Stimulated activated memory B cell treated with anti-CD40 and anti-IgM and Interleukin-4, amounts not matched to agents 10 μg/mL and 1 μg/mL and 100 μg/mL, for 72 hours (primary cell): ENCODE measurements at regions not wholly inside any gene's neighbourhood (a gene's known extent, or its start where the extent isn't known, plus 50 kb on each side); places are given as distances from the start of the nearest gene placed in this dataset.
"Not testable (repeated sequence)": the region's sequence is repeated elsewhere in the genome, so short reads cannot be mapped to it uniquely, and the experiment has no call there.

ENCODE experiments used
- ATAC-seq: fragments of 150-1000 bp; cut with Tn5 transposase; 2 replicates; pipeline ENCODE4 v1.10.0; 2021
- H3K27ac Mint-ChIP-seq: one replicate; pipeline ENCODE4 v1.8.0; 2022; ENCODE audit warnings: mild to moderate bottlenecking, mixed read lengths
- H3K27me3 Mint-ChIP-seq: one replicate; pipeline ENCODE4 v1.8.0; 2022; ENCODE audit warnings: mixed read lengths
- H3K36me3 Mint-ChIP-seq: one replicate; pipeline ENCODE4 v1.8.0; 2022; ENCODE audit warnings: mixed read lengths
- H3K4me1 Mint-ChIP-seq: one replicate; pipeline ENCODE4 v1.8.0; 2022; ENCODE audit warnings: mixed read lengths
- H3K4me3 Mint-ChIP-seq: one replicate; pipeline ENCODE4 v1.8.0; 2022; ENCODE audit warnings: mild to moderate bottlenecking, moderate library complexity, mixed read lengths
- H3K9me3 Mint-ChIP-seq: one replicate; pipeline ENCODE4 v1.8.0; 2022; ENCODE audit warnings: mixed read lengths

DNA sequence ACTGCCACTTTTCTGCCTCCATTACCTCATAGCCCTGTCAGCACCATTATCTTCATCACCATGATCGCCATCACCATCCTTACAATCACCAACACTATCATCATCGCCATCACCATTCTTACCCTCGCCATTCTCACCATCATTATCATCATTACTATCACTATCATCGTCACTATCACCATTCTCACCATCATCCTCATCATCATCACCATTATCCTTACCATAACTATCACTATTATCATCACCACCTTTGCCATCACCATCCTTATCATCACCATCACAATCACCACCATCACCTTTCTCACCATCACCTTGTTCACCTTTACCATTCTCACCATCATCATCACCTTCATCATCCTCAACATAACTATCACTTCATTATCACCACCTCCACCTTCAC, 377.3 kb upstream of the ZNF337 start:
- not testable (repeated sequence) for ATAC-seq, H3K27ac Mint-ChIP-seq, H3K9me3 Mint-ChIP-seq, H3K27me3 Mint-ChIP-seq, H3K4me3 Mint-ChIP-seq, H3K4me1 Mint-ChIP-seq, H3K36me3 Mint-ChIP-seq

DNA sequence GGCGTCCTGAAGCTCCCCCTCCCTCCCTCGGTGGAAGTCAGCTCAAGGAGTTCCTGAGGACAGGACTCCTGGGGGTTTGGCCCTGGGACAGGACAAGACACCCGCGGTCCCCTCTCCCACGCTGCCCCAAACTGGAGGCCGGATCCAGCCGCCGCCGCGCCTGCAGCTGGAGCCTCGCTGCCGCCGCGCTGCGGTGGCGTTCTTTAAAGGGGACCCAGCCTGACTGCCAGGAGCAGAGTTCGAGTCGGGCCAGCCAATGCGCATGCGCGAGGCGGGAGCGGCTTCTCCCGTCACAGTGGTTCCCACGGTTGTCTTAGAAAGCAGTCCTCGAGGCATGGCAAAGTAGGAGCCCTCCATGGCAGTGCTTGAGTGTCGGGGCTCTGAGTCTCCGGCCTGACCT, 362.7 kb upstream of the ZNF337 start:
- not testable (repeated sequence) for H3K36me3 Mint-ChIP-seq, ATAC-seq, H3K27me3 Mint-ChIP-seq

DNA sequence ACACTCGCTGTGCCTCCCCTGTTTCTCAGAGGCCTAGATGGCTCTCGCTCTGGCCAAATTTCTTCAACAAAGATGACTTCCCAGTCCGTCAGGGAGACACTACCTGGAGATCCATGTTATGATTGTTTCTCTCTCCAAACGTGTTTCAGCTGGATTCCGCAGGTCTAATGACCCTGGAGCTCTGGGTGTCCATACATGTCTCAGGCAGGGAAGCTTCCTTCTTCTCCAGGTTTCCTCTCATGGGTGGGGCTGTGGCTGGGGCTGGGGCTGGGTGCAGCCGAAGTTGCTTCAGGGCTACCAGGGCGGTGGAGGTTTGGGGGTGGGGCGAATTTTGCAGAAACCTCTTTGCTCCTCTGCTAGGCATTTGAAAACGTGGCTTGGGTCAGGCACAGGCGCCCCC, 361.8 kb upstream of the ZNF337 start:
- H3K9me3 Mint-ChIP-seq, H3K4me1 Mint-ChIP-seq, H3K36me3 Mint-ChIP-seq, H3K4me3 Mint-ChIP-seq, ATAC-seq, H3K27ac Mint-ChIP-seq, H3K27me3 Mint-ChIP-seq: not testable (repeated sequence)

More for the DNA sequence above, 362.7 kb upstream of the ZNF337 start:
- not testable (repeated sequence) for H3K9me3 Mint-ChIP-seq, H3K27ac Mint-ChIP-seq, H3K4me3 Mint-ChIP-seq, H3K4me1 Mint-ChIP-seq

DNA sequence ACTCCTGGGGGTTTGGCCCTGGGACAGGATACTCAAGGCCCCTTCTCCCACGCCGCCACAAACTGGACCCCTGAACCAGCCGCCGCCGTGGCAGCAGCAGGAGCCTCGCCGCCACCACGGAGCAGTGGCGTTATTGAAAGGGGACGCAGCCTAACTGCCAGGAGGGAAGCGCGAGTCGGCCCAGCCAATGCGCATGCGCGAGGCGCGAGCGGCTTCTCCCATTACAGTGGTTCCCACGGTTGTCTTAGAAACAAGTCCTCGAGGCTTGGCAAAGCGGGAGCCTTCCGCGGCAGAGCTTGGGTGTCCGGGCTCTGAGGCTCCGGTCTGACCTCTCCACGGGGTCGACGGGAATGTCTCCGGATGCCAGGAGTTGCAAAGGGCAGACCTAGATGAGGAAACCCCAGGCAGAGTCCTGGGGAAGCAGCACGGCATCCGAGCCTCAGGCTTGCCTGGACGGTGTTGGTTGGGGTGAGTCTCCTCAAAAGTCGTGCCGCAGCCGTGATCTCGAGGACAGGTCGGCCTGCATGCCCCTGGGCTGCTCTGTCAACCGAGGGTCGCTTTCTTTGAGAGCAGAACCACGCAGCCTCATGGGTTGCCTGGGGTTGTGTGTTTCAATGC, 360.6 kb upstream of the ZNF337 start:
- ATAC-seq, H3K9me3 Mint-ChIP-seq, H3K27ac Mint-ChIP-seq, H3K4me3 Mint-ChIP-seq, H3K4me1 Mint-ChIP-seq, H3K27me3 Mint-ChIP-seq, H3K36me3 Mint-ChIP-seq: not testable (repeated sequence)

DNA sequence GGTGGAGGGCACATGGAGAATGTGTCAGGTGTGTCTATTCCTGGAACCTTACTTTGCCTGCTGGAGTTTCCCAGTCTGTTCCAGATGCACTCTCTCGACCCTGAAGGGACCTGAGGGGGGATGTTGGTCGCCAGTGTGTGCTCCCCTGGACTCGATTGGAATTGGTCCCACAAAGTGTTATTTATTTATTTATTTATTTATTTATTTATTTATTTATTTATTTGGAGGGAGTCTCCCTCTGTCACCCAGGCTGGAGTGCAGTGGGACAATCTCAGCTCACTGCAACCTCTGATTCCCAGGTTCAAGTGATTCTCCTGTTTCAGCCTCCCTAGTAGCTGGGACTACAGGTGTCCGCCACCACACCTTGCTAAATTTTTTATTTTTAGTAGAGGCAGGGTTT, 329.1 kb upstream of the ZNF337 start:
- not testable (repeated sequence) for H3K9me3 Mint-ChIP-seq, H3K4me1 Mint-ChIP-seq, H3K36me3 Mint-ChIP-seq, H3K27ac Mint-ChIP-seq, H3K4me3 Mint-ChIP-seq, H3K27me3 Mint-ChIP-seq, ATAC-seq

DNA sequence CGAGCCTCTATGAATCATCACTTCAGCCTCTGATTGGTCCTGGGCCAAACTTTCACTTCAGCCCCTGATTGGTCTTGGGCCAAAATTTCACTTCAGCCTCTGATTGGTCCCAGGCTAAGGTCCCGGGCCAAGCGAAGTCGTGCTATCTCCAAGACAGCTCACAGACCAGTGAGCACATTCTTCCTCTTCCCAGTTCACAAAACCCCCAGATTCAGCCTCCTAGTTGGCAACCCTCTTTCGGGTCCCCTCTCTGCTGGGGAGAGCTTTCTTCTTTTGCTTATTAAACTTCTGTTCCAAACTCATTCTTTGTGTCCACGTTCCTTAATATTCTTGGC, 314.3 kb upstream of the ZNF337 start:
- H3K36me3 Mint-ChIP-seq, ATAC-seq, H3K9me3 Mint-ChIP-seq, H3K27me3 Mint-ChIP-seq: not testable (repeated sequence)
- peak overlapping the region; percentile 96 for H3K4me3 Mint-ChIP-seq
- peak overlapping the region; percentile 95 for H3K27ac Mint-ChIP-seq
- peaks cover 11% of the 10 kb centered on the region for H3K4me1 Mint-ChIP-seq

DNA sequence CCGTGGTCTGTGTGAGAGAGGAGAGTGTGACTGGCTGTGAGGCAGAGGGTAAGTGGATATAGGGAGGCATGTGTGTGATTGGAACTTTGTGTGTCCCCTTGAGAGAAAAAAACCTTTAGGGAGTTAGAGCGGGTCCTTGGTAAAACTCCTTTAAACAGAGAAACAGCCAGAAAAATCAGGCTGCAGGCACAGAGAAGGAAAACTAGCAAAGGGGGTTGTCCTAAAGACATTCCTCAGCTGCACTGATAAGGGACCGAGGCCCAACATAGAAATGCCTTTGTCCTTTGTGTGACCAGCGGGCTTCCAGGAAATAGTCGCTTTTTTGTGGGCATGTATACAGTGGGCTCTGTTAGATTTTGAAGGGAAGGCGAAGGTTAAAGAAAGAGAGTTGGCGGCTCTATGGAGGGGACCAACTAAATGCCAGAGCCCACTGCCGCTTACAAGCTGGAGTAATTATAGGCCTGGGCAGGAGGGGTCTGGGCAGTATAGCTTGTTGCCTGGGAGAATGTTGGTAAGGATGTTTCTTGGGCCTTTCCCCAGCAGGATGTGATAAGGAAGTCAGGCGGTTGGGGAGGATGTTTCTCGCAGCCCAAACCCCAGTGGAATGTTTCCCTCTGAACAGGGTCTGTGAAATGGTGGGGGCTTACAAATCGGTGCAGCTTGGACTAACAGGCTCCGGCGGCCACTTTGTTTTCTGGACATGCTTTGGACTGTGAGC, 313.7 kb upstream of the ZNF337 start:
- not testable (repeated sequence) for H3K9me3 Mint-ChIP-seq, H3K27me3 Mint-ChIP-seq, ATAC-seq, H3K36me3 Mint-ChIP-seq
- Mint-ChIP-seq H3K27ac (peak overlapping the region; percentile 95), H3K4me1 (peaks cover 11% of the 10 kb centered on the region), H3K4me3 (peak overlapping the region; percentile 96)

DNA sequence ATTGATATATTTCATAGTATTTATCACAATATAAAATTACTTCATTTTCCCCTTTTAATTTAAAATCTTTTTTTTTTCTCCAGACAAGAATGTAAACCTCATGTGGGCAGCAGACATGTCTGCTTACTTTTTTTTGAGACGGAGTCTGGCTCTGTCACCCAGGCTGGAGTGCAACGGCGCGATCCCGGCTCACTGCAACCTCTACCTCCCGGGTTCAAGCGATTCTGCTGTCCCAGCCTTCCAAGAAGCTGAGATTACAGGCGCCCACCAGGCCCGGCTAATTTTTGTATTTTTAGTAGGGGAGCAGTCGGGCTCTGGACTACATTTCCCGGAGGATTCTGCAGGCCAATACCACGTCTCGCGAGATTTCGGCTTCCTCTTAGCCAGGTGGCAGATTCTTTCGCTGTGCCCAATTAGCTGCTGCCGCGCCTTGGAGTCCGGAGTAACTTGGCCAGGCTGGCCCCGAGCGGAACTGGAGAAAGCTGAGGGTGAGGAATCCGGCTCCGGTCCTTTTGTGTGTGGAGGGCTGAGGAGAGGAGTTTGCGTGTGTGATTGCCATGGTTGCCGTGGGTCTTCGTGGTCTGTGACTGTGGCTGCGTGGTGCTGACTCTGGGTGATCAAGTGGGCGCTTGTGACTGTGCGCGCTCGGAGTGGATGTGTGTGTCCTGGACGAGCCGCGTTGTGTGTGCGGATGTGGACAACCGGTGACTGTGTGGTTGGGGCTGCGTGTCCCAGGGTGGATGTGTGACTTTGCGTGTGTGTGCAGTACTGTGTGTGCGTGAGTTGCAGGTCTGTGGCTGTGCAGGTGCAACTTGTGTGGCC, 313.0 kb upstream of the ZNF337 start:
- H3K36me3 Mint-ChIP-seq, H3K9me3 Mint-ChIP-seq, H3K27me3 Mint-ChIP-seq, ATAC-seq: not testable (repeated sequence)
- H3K4me3 Mint-ChIP-seq: peak overlapping the region; percentile 96
- peaks cover 11% of the 10 kb centered on the region for H3K4me1 Mint-ChIP-seq
- peak overlapping the region; percentile 95 for H3K27ac Mint-ChIP-seq

DNA sequence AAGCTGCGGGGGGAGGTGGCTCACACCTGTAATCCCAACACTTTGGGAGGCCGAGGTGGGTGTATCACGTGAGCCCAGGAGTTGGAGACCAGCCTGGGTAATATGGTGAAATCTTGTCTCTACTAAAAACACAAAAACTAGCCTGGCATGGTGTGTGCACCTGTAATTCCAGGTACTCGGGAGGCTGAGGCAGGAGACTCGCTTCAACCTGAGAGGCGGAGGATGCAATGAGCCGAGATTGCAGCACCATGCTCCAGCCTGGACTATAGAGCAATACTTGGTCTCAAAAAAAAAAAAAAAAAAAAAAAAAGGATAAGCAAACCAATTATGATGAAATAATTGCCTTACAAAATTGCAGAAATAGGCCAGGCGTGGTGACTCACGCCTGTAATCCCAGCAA, 311.4 kb upstream of the ZNF337 start:
- not testable (repeated sequence) for H3K27ac Mint-ChIP-seq, H3K27me3 Mint-ChIP-seq, ATAC-seq, H3K36me3 Mint-ChIP-seq, H3K4me3 Mint-ChIP-seq, H3K9me3 Mint-ChIP-seq
- peaks cover 11% of the 10 kb centered on the region for H3K4me1 Mint-ChIP-seq

DNA sequence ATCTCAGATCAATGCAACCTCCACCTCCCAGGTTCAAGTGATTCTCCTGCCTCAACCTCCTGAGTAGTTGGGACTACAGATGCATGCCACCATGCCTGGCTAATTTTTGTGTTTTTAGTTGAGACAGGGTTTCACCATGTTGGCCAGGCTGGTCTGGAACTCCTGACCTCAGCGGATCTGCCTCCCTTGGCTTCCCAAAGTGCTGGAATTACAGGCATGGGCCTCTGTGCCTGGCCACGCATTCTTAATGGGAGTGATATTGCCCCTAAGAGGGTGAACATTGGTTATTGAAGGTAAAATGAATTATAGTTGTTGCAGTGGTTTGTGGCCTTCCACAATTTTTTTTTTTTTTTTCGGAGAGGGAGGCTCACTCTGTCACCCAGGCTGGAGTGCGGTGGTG, 309.5 kb upstream of the ZNF337 start:
- ATAC-seq, H3K9me3 Mint-ChIP-seq, H3K27me3 Mint-ChIP-seq, H3K36me3 Mint-ChIP-seq, H3K4me3 Mint-ChIP-seq, H3K27ac Mint-ChIP-seq: not testable (repeated sequence)
- peaks cover 11% of the 10 kb centered on the region for H3K4me1 Mint-ChIP-seq

DNA sequence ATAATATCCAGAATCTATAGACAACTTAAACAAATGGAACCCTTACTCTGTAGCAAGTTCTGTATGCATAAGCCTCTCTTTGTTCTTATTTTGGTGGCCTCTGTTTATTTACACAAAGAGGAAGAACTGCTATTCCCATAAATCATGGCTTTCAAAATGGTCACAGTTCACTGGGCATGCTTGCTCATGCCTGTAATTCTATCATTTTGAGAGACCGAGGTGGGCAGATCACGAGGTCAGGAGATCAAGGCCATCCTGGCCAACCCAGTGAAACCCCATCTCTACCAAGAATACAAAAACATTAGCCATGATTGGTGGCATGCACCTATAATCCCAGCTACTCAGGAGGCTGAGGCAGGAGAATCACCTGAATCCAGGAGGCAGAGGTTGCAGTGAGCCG, 307.3 kb upstream of the ZNF337 start:
- not testable (repeated sequence) for H3K9me3 Mint-ChIP-seq, H3K27me3 Mint-ChIP-seq, H3K36me3 Mint-ChIP-seq, ATAC-seq, H3K4me1 Mint-ChIP-seq, H3K27ac Mint-ChIP-seq, H3K4me3 Mint-ChIP-seq

DNA sequence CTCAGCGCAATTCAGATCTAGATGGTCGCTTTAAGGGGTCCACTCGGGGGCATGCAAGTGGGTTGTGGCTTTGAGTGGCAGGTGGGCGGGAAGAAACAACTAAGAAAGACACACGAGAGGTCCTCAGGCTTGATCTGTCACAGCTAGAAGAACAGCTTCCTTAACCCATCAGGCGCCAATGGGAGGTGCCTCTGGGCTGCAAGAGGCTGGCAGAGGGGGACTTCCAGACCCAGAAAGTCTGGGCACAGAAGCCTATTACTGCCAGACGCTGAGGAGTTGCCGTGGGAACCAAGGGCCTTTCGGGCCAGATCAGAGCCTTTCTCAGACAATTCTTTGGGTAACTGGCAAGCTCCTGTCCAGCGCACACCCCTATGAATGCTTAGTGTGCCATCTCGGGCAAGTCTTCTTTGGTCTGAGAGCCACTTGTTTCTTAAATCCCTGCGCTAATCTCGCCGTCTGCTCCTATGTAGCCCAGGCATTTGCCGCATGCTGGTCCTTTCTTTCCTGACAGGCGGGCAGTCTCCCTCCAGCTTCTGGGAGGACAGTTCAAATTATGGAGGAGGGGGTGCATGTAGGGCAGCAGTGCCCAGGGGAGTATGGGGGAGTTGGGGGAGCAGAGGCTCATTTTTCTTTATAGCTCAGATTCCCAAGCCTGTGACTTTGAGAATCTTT, 300.9 kb upstream of the ZNF337 start:
- not testable (repeated sequence) for H3K4me3 Mint-ChIP-seq, H3K4me1 Mint-ChIP-seq, H3K27ac Mint-ChIP-seq, ATAC-seq, H3K9me3 Mint-ChIP-seq, H3K36me3 Mint-ChIP-seq
- peaks cover 33% of the 10 kb centered on the region for H3K27me3 Mint-ChIP-seq

DNA sequence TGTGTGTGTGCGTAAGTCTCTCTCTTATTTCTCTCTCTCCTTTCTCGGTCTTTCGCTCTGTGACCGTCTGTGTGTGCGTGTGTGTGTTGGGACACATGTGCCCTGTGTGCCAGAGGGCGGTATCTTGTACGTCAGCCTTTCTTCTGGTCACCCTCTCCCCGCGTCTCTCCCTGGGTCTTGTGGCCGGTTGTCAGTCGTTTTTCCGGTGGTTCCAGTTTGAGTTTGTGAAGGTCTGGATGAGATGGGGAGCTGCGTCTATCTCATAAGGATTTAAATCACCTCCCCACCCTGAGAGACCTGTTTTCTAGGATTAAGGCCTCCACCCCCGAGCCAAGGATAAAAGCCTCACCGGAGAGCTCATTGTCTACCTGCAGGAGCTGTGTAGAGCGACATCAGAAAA, 295.5 kb upstream of the ZNF337 start:
- ATAC-seq: no peak
- Mint-ChIP-seq H3K36me3 (no peaks in the 10 kb centered on the region), H3K27ac (no peak overlapping the region), H3K27me3 (peaks cover 33% of the 10 kb centered on the region), H3K4me1 (peaks cover 7% of the 10 kb centered on the region), H3K4me3 (no peak overlapping the region), H3K9me3 (no peaks in the 10 kb centered on the region)

DNA sequence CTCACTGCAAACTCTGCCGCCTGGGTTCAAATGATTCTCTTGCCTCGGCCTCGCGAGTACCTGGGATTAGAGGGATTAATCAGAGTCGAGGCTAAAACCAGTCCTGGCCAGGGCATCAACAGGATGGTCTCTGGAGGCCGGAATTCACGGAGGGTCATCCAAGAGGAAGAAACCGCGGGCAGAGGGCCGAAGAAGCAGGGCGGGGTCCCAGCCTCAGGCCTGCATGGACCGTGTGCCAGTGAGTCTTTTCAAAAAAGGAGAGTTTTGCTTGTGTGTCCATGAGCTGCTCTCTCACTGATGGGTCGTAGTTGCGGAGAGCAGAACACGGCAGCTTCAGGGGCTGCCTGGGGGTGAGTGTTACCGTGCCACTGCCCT, 295.1 kb upstream of the ZNF337 start:
- Mint-ChIP-seq H3K4me1 (peaks cover 7% of the 10 kb centered on the region), H3K27me3 (peaks cover 33% of the 10 kb centered on the region), H3K36me3 (no peaks in the 10 kb centered on the region), H3K27ac (no peak overlapping the region), H3K9me3 (no peaks in the 10 kb centered on the region), H3K4me3 (no peak overlapping the region)
- ATAC-seq: no peak

DNA sequence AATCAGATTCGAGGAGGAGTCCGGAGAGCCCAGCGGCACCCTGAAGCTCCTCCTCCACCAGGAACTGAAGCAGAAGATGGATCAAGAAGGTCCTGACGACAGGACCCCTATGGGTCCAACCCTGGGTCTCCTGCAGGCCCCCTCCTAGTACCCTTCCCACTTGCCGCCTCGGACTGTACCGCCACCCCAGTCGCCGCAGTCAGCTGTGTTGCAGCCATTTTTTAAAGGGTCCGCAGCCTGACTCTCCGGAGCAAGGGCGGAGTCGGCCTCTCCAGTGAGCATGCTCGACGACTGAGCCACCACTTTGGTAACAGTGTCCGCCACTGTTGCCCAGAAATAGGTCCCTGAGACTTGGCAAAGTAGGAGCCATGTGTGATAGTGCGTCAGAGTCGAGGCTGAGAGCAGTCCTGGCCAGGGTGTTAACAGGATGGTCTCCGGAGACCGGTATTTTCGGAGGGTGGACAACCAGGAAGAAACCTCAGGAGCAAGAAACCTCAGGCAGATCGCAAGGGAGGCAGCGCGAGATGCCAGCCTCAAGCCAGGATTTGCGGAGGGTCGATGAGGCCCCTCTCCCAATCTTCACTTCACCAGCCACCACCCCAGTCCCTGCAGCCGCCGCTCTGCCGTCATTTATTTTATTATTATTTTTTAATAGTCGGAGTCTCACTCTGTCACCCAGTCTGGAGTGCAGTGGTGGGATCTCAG, 294.6 kb upstream of the ZNF337 start:
- H3K9me3 Mint-ChIP-seq: no peaks in the 10 kb centered on the region
- no peaks in the 10 kb centered on the region for H3K36me3 Mint-ChIP-seq
- no peak overlapping the region for H3K4me3 Mint-ChIP-seq
- ATAC-seq: no peak
- no peak overlapping the region for H3K27ac Mint-ChIP-seq
- peaks cover 7% of the 10 kb centered on the region for H3K4me1 Mint-ChIP-seq
- H3K27me3 Mint-ChIP-seq: peaks cover 33% of the 10 kb centered on the region
